ENCODE measurements at regions not wholly inside any gene's neighbourhood (a gene's known extent, or its start where the extent isn't known, plus 50 kb on each side); places are given as distances from the start of the nearest gene placed in this dataset.

DNA sequence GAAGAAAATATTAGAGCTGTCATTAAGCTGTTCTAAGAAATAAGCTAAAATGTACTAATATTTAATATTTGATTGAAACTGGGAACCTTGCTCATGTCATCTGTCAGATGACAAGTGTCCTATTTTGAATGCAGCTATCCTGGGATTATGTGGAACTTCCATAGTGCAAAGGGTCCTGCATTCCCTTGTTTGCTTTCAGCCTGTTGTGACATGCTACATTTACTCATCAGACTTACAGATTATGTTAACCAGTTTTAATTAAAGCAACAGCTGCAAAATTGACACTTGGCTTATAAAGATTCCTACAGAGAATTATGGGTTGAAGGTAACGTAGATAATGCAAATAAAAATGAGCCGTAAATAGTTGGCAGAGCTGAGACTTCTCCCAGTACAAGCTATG lies 458.4 kb upstream of the RGS6 start:
- TF ChIP-seq, protein P1, sequence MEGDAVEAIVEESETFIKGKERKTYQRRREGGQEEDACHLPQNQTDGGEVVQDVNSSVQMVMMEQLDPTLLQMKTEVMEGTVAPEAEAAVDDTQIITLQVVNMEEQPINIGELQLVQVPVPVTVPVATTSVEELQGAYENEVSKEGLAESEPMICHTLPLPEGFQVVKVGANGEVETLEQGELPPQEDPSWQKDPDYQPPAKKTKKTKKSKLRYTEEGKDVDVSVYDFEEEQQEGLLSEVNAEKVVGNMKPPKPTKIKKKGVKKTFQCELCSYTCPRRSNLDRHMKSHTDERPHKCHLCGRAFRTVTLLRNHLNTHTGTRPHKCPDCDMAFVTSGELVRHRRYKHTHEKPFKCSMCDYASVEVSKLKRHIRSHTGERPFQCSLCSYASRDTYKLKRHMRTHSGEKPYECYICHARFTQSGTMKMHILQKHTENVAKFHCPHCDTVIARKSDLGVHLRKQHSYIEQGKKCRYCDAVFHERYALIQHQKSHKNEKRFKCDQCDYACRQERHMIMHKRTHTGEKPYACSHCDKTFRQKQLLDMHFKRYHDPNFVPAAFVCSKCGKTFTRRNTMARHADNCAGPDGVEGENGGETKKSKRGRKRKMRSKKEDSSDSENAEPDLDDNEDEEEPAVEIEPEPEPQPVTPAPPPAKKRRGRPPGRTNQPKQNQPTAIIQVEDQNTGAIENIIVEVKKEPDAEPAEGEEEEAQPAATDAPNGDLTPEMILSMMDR (IDR thresholded peaks at IDR 0.05; ENCODE audit: low read depth, low read length, missing control alignments), result no peak
- no peak for DNase-seq (ENCODE audit: extremely low read depth, low read depth)
- H3K4me3 ChIP-seq (replicated peaks; ENCODE audit: low read depth, low read length), result no peak overlapping the region

DNA sequence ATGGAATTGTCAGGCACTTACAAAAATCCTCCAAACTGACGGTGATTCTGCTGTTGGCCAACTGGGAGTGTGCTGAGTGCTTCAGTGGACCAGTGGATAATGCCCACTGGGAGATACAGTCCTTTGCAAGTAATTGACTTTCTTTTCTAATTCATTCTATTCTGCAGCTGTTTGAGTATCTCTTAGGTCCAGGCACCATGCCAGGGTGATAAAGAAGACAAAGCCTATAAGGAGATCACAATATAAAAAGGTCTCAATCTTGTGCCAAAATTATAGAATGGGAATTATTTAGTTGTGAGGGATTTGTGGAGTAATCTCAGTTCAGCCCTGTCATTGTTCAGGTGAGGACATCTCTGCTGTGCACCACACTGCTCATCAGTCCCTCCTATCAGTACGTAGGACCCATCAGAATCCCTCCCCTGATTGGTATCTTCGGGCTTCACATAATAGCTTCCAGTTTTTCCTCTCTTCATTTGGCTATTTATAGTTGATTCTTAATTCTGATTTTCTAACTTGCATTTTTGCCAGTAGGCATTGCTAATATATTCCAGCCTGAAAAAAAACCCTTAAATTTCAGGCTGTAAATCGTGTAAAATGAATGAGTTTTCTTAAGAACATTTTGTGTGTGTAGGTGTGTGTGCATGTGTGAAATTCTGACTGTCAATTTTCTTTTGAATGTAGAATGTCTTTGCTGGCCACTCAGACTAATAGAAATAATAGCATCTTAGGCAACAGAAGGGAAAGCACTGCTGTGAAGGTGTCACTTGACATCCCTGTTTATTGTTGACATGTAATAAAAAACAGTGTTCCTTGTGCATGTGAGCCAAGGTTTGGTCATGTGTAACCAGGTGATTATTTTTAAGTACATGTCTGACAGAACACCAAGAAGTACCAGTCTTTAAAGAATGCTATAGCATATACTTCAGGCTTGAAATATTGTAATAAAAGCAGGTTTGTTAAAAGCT lies 457.6 kb upstream of the RGS6 start:
- TF ChIP-seq, protein P1 (IDR thresholded peaks at IDR 0.05; ENCODE audit: low read depth, low read length, missing control alignments), result no peak
- no peak for DNase-seq (ENCODE audit: extremely low read depth, low read depth)
- H3K4me3 ChIP-seq (replicated peaks; ENCODE audit: low read depth, low read length), result no peak overlapping the region

DNA sequence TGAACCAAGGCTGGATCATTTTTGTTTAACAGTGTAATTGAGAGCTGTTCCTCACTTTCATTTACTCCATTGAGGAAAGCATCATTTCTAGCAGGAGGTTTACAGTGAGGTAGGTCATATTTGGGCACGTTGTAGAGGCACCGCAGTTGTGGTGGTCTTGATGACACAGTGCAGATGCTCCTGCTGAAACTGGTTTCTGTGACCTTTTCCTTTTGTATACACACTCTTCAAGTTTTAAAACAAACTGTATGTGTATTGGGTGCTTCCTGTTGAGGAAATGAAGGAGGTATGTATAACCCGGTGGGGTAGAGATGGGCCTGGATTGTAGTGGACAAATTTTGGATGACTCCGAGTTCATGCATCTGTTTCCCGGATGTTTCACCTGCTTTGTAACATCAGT lies 456.3 kb upstream of the RGS6 start:
- no peak overlapping the region for H3K4me3 ChIP-seq (replicated peaks; ENCODE audit: low read depth, low read length)
- TF ChIP-seq, protein P1 (IDR thresholded peaks at IDR 0.05; ENCODE audit: low read depth, low read length, missing control alignments), result no peak
- no peak for DNase-seq (ENCODE audit: extremely low read depth, low read depth)

DNA sequence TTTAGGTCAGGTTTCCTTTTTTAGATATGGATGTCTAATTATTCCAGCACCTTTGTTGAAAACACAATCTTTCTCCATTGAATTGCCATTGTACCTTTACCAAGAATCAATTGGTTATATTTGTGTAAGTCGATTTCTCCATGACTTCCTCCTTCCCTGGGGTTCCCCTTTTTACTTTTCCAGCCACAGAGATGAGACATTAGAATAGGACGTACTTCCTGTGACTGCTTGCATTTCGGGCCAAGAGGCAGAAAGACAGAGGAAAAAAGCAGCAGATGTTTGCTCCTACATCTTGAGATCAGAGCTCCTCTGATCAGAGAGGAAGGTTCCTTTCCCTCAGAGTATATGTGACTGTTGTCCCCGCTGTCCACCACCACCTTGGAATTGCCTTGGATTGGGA lies 453.7 kb upstream of the RGS6 start:
- TF ChIP-seq, protein P1 (IDR thresholded peaks at IDR 0.05; ENCODE audit: low read depth, low read length, missing control alignments), result no peak
- no peak overlapping the region for H3K4me3 ChIP-seq (replicated peaks; ENCODE audit: low read depth, low read length)
- no peak for DNase-seq (ENCODE audit: extremely low read depth, low read depth)

DNA sequence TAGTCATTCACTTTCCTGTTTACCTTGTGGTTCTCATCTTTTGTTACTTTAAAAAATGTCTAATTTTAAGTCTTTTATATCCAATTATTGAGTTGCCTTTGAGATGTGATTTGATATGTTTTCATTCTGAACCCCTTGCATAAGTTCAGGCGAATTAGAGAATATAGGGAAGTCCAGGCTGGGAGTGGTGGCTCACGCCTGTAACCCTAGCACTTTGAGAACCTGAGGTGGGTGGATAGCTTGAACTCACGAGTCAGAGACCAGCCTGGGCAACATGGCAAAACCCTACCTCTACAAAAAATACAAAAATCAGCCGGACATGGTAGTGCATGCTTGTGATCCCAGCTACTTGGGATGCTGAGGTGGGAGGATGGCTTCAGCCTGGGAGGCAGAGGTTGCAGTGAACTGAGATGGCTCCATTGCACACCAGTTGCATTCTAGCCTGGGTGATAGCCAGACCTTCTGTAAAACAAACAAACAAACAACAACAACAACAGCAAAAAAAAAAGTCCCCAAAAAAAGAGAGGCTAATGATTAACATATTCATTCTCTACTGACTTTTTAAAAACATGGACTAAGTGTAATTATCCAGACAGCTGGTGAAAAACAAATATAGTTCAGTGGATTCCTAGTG lies 451.1 kb upstream of the RGS6 start:
- no peak for DNase-seq (ENCODE audit: extremely low read depth, low read depth)
- H3K4me3 ChIP-seq (replicated peaks; ENCODE audit: low read depth, low read length), result no peak overlapping the region
- TF ChIP-seq, protein P1 (IDR thresholded peaks at IDR 0.05; ENCODE audit: low read depth, low read length, missing control alignments), result no peak

DNA sequence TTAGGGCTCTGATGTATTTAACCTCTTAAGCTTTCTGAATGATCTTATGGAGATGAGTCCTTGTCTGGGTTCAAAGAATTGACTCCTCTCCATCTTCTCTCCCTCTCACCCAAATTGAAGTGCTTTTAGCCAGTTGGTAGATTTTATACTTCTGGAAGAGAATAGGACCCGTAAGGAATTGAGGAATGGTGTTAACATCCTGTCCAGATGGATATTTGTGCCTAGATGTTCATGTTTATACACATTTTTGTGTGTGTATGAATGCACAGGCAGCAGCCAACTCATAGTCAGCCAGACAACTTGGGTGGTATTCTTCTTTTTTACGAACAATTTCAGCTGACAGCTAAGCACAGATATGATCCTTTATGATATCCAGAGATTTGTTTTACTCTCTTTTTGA lies 449.6 kb upstream of the RGS6 start:
- TF ChIP-seq, protein P1 (IDR thresholded peaks at IDR 0.05; ENCODE audit: low read depth, low read length, missing control alignments), result no peak
- H3K4me3 ChIP-seq (replicated peaks; ENCODE audit: low read depth, low read length), result no peak overlapping the region
- DNase-seq (ENCODE audit: extremely low read depth, low read depth), result no peak

All from HFF-Myc (cell line).